ENCODE measurements at regions not wholly inside any gene's neighbourhood (a gene's known extent, or its start where the extent isn't known, plus 50 kb on each side); places are given as distances from the start of the nearest gene placed in this dataset.

- no peak for DNase-seq
- Histone ChIP-seq H3K4me1 (no peaks in the 10 kb centered on the region), H3K9me3 (no peaks in the 10 kb centered on the region), H3K4me3 (replicated peaks in 1 of 3) (no peak overlapping the region), H3K27ac (no peak overlapping the region), H3K36me3 (no peaks in the 10 kb centered on the region), H3K27me3 (no peaks in the 10 kb centered on the region)
- 64 to 79% methylated on average over 2 of the region's 2 CpGs for WGBS, 2 donors
- intact Hi-C loops (cut with DNase I): no loop called here
- TF ChIP-seq CTCF (IDR thresholded peaks at IDR 0.05): no peak
- TF ChIP-seq POLR2A (IDR thresholded peaks at IDR 0.05): no peak
These were observed 385.6 kb upstream of the NR3C2 start for GRCh38 chr4:148827781-148828180.

- TF ChIP-seq POLR2A (IDR thresholded peaks at IDR 0.05) (no peak), CTCF (IDR thresholded peaks at IDR 0.05) (no peak)
- H3K36me3 ChIP-seq: no peaks in the 10 kb centered on the region
- no peak for DNase-seq
- intact Hi-C loops (cut with DNase I): no loop called here
- no peaks in the 10 kb centered on the region for H3K4me1 ChIP-seq
- H3K4me3 ChIP-seq (replicated peaks in 1 of 3): no peak overlapping the region
- WGBS, 2 donors: 96 to 97% methylated on average over 2 of the region's 2 CpGs
- no peaks in the 10 kb centered on the region for H3K9me3 ChIP-seq
- H3K27ac ChIP-seq: no peak overlapping the region
- no peaks in the 10 kb centered on the region for H3K27me3 ChIP-seq
These were observed 381.2 kb upstream of the NR3C2 start for GRCh38 chr4:148823419-148823769.

- Histone ChIP-seq H3K27me3 (no peaks in the 10 kb centered on the region), H3K27ac (no peak overlapping the region), H3K4me3 (replicated peaks in 1 of 3) (no peak overlapping the region), H3K4me1 (no peaks in the 10 kb centered on the region), H3K9me3 (no peaks in the 10 kb centered on the region), H3K36me3 (no peaks in the 10 kb centered on the region)
- no peak for DNase-seq
- WGBS, 2 donors: 82 to 83% methylated on average over 5 of the region's 5 CpGs
- intact Hi-C loops (cut with DNase I): no loop called here
- no peak for TF ChIP-seq POLR2A (IDR thresholded peaks at IDR 0.05)
- no peak for TF ChIP-seq CTCF (IDR thresholded peaks at IDR 0.05)
These were observed 380.6 kb upstream of the NR3C2 start for GRCh38 chr4:148822572-148823418.

GRCh38 chr4:148814030-148814429, 371.8 kb upstream of the NR3C2 start:
- Histone ChIP-seq H3K4me1 (peaks cover 7 to 10% of the 10 kb centered on the region in 2 donors), H3K27ac (peak overlapping the region in 2 of 3 donors; percentile 7 to 57), H3K9me3 (no peaks in the 10 kb centered on the region), H3K36me3 (no peaks in the 10 kb centered on the region), H3K4me3 (replicated peaks in 1 of 3) (no peak overlapping the region), H3K27me3 (no peaks in the 10 kb centered on the region)
- WGBS, 2 donors: 33 to 36% methylated on average over 1 of the region's 1 CpG
- peak; percentile 78 to 83 for DNase-seq
- intact Hi-C loops (cut with DNase I): no loop called here
- TF ChIP-seq POLR2A (IDR thresholded peaks at IDR 0.05) (no peak), CTCF (IDR thresholded peaks at IDR 0.05) (no peak)

- peaks cover 7 to 10% of the 10 kb centered on the region in 2 donors for H3K4me1 ChIP-seq
- DNase-seq: no peak
- no peak overlapping the region for H3K27ac ChIP-seq
- intact Hi-C loops (cut with DNase I): no loop called here
- no peaks in the 10 kb centered on the region for H3K9me3 ChIP-seq
- H3K36me3 ChIP-seq: no peaks in the 10 kb centered on the region
- no peaks in the 10 kb centered on the region for H3K27me3 ChIP-seq
- TF ChIP-seq CTCF (IDR thresholded peaks at IDR 0.05) (no peak), POLR2A (IDR thresholded peaks at IDR 0.05) (no peak)
- H3K4me3 ChIP-seq (replicated peaks in 1 of 3): no peak overlapping the region
These were observed 371.1 kb upstream of the NR3C2 start for GRCh38 chr4:148813289-148813688.
